ENCODE measurements at regions not wholly inside any gene's neighbourhood (a gene's known extent, or its start where the extent isn't known, plus 50 kb on each side); places are given as distances from the start of the nearest gene placed in this dataset.

DNA sequence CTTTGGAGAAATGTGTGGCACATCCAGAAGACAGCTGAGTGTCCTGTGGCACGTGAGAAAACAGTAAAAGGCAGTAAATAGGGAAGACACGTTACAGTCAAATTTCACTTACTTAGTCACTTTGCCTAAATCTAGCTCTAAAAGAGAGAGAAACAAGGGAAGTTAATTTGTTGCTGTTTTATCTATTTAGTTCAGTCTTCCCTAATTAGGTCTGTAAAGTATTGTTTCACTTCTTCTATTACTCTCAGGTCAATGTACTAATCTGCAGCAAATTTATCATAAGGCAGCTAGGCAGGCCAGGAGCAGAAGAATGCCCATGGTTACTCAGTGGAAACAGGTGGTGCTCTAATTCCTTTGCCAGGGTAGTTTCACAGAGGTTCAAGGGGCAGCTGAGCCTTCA, 124.3 kb upstream of the CNR1 start:
- H3K9me3 Mint-ChIP-seq: peaks cover 10% of the 10 kb centered on the region
- DNase-seq (ENCODE audit: low spot score in 2 of 2) (no peak), ATAC-seq (ENCODE audit: low read depth) (peak; percentile 54)
- H3K4me3 Mint-ChIP-seq: no peak overlapping the region
- peaks cover 2% of the 10 kb centered on the region for H3K4me1 Mint-ChIP-seq
- H3K27me3 Mint-ChIP-seq: peaks cover 3% of the 10 kb centered on the region
- no peak overlapping the region for H3K27ac Mint-ChIP-seq
- peaks cover 6% of the 10 kb centered on the region for H3K36me3 Mint-ChIP-seq

- Mint-ChIP-seq H3K4me1 (peaks cover 2% of the 10 kb centered on the region), H3K4me3 (no peak overlapping the region), H3K9me3 (peaks cover 14% of the 10 kb centered on the region), H3K36me3 (peaks cover 6% of the 10 kb centered on the region), H3K27me3 (peaks cover 2% of the 10 kb centered on the region), H3K27ac (no peak overlapping the region)
- no peak for ATAC-seq (ENCODE audit: low read depth)
- no peak for DNase-seq (ENCODE audit: low spot score in 2 of 2)
These were observed 121.5 kb upstream of the CNR1 start for GRCh38 chr6:88287696-88288095.

- no peak overlapping the region for H3K4me3 Mint-ChIP-seq
These were observed 110.2 kb upstream of the CNR1 start for GRCh38 chr6:88276331-88276730.

DNA sequence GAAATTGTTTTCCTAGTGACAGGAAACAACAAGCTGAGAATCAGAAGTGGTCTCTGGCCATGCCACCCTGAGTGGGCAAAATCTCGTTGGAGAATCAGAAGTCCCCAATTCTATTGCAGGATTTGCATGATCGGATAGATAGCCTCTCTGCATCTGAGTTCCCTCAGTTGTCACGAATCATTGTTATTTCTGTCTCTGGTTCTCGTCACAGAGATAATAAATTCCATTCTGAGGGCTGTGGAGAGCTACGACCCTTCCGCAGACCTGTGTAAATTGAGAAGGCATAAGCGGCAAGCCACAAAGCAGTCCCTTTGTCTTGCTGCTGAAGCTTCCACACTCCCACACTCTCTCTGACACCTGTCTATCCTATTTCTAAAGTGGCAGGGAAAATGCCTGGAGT, 102.4 kb upstream of the CNR1 start:
- Mint-ChIP-seq H3K27me3 (peaks cover 5% of the 10 kb centered on the region), H3K4me3 (no peak overlapping the region), H3K27ac (no peak overlapping the region), H3K36me3 (no peaks in the 10 kb centered on the region), H3K4me1 (no peaks in the 10 kb centered on the region), H3K9me3 (no peaks in the 10 kb centered on the region)
- DNase-seq (ENCODE audit: low spot score in 2 of 2): no peak
- ATAC-seq (ENCODE audit: low read depth): no peak

More at GRCh38 chr6:88276331-88276730, 110.2 kb upstream of the CNR1 start:
- DNase-seq (ENCODE audit: low spot score in 2 of 2) (no peak), ATAC-seq (ENCODE audit: low read depth) (no peak)
- no peaks in the 10 kb centered on the region for H3K36me3 Mint-ChIP-seq
- H3K27ac Mint-ChIP-seq: no peak overlapping the region
- no peaks in the 10 kb centered on the region for H3K4me1 Mint-ChIP-seq
- no peaks in the 10 kb centered on the region for H3K9me3 Mint-ChIP-seq
- H3K27me3 Mint-ChIP-seq: no peaks in the 10 kb centered on the region

- peaks cover 4% of the 10 kb centered on the region for H3K4me1 Mint-ChIP-seq
- H3K9me3 Mint-ChIP-seq: no peaks in the 10 kb centered on the region
- no peak for DNase-seq (ENCODE audit: low spot score in 2 of 2)
- no peak overlapping the region for H3K27ac Mint-ChIP-seq
- H3K4me3 Mint-ChIP-seq: no peak overlapping the region
- peaks cover 5% of the 10 kb centered on the region for H3K27me3 Mint-ChIP-seq
- ATAC-seq (ENCODE audit: low read depth): no peak
- no peaks in the 10 kb centered on the region for H3K36me3 Mint-ChIP-seq
These were observed 100.0 kb upstream of the CNR1 start for GRCh38 chr6:88266126-88266525.

- Mint-ChIP-seq H3K36me3 (no peaks in the 10 kb centered on the region), H3K9me3 (no peaks in the 10 kb centered on the region), H3K4me3 (no peak overlapping the region), H3K4me1 (peaks cover 4% of the 10 kb centered on the region), H3K27me3 (no peaks in the 10 kb centered on the region), H3K27ac (no peak overlapping the region)
- ATAC-seq (ENCODE audit: low read depth): no peak
- no peak for DNase-seq (ENCODE audit: low spot score in 2 of 2)
These were observed 97.4 kb upstream of the CNR1 start for GRCh38 chr6:88263591-88263990.

GRCh38 chr6:88262332-88262731, 96.2 kb upstream of the CNR1 start:
- H3K27ac Mint-ChIP-seq: no peak overlapping the region
- no peaks in the 10 kb centered on the region for H3K36me3 Mint-ChIP-seq
- DNase-seq (ENCODE audit: low spot score in 2 of 2) (no peak), ATAC-seq (ENCODE audit: low read depth) (no peak)
- H3K4me3 Mint-ChIP-seq: no peak overlapping the region
- H3K9me3 Mint-ChIP-seq: peaks cover 2% of the 10 kb centered on the region
- no peaks in the 10 kb centered on the region for H3K27me3 Mint-ChIP-seq
- peaks cover 4% of the 10 kb centered on the region for H3K4me1 Mint-ChIP-seq

GRCh38 chr6:88251301-88251700, 85.2 kb upstream of the CNR1 start:
- DNase-seq (ENCODE audit: low spot score in 2 of 2) (no peak), ATAC-seq (ENCODE audit: low read depth) (no peak)
- H3K36me3 Mint-ChIP-seq: peaks cover 5% of the 10 kb centered on the region
- H3K4me1 Mint-ChIP-seq: no peaks in the 10 kb centered on the region
- H3K27ac Mint-ChIP-seq: no peak overlapping the region
- H3K9me3 Mint-ChIP-seq: peaks cover 6% of the 10 kb centered on the region
- no peak overlapping the region for H3K4me3 Mint-ChIP-seq
- H3K27me3 Mint-ChIP-seq: peaks cover 11% of the 10 kb centered on the region

DNA sequence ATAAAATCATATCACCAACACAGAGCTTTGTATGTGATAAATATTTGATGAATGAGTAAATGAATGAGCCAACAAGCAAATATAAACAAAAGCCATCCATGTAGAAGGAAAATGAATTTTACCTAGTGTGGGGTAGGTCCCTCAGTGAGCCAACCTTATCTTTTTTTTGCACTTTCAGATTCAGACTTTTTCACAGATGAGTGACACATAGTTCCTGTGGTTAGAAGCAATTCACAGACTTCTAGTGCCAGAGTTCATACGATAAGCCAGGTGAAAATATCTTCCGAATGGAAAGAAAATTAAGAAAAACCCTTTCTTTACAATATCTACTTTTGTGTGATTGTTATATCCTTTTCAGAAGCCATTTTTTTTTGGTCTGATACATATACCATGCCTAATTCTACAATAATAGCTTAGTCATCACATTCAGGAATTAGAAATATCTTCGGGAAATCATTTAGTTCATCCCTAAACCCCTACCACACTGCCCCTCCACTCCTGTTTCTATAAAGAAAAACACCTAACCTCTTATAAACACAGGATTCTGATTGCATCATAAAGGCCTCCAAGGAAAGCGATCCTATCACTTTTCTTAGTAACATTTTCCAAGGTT, 82.7 kb upstream of the CNR1 start:
- no peaks in the 10 kb centered on the region for H3K4me1 Mint-ChIP-seq
- H3K36me3 Mint-ChIP-seq: peaks cover 2% of the 10 kb centered on the region
- DNase-seq (ENCODE audit: low spot score in 2 of 2) (no peak), ATAC-seq (ENCODE audit: low read depth) (no peak)
- H3K9me3 Mint-ChIP-seq: no peaks in the 10 kb centered on the region
- no peak overlapping the region for H3K27ac Mint-ChIP-seq
- no peak overlapping the region for H3K4me3 Mint-ChIP-seq
- H3K27me3 Mint-ChIP-seq: peaks cover 8% of the 10 kb centered on the region

GRCh38 chr6:88246654-88247053, 80.5 kb upstream of the CNR1 start:
- H3K27me3 Mint-ChIP-seq: peaks cover 4% of the 10 kb centered on the region
- H3K4me1 Mint-ChIP-seq: no peaks in the 10 kb centered on the region
- H3K36me3 Mint-ChIP-seq: no peaks in the 10 kb centered on the region
- no peak overlapping the region for H3K27ac Mint-ChIP-seq
- no peak for ATAC-seq (ENCODE audit: low read depth)
- no peak overlapping the region for H3K4me3 Mint-ChIP-seq
- no peaks in the 10 kb centered on the region for H3K9me3 Mint-ChIP-seq
- no peak for DNase-seq (ENCODE audit: low spot score in 2 of 2)

GRCh38 chr6:88244721-88245120, 78.6 kb upstream of the CNR1 start:
- DNase-seq (ENCODE audit: low spot score in 2 of 2) (no peak), ATAC-seq (ENCODE audit: low read depth) (no peak)
- Mint-ChIP-seq H3K36me3 (no peaks in the 10 kb centered on the region), H3K4me3 (no peak overlapping the region), H3K27ac (no peak overlapping the region), H3K9me3 (peaks cover 2% of the 10 kb centered on the region), H3K4me1 (no peaks in the 10 kb centered on the region), H3K27me3 (peaks cover 2% of the 10 kb centered on the region)

DNA sequence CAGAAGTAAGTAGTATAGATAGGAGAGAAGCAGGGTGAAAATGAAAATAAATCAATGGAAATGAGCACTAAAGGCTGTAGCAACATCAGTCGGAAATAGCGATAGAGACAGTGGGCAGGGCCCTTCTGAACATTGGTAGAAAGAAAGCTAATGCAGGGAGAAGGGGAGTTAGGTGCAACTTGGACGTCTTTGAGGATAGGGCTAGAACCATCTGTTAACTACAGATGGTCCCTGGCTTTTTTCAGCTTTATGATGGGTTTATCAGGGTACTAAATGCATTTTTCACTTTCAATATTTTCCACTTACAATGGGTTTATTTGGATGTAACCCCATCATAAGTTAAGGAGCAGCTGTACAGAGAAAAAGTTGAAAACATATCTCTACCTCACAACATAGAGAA, 72.8 kb upstream of the CNR1 start:
- Mint-ChIP-seq H3K9me3 (peaks cover 4% of the 10 kb centered on the region), H3K4me3 (no peak overlapping the region), H3K27ac (no peak overlapping the region), H3K27me3 (no peaks in the 10 kb centered on the region), H3K36me3 (no peaks in the 10 kb centered on the region), H3K4me1 (peaks cover 5% of the 10 kb centered on the region)
- no peak for DNase-seq (ENCODE audit: low spot score in 2 of 2)
- no peak for ATAC-seq (ENCODE audit: low read depth)

- H3K9me3 Mint-ChIP-seq: peaks cover 8% of the 10 kb centered on the region
- H3K27me3 Mint-ChIP-seq: no peaks in the 10 kb centered on the region
- ATAC-seq (ENCODE audit: low read depth) (peak; percentile 84), DNase-seq (ENCODE audit: low spot score in 2 of 2) (peak; percentile 44 to 53)
- H3K27ac Mint-ChIP-seq: no peak overlapping the region
- H3K4me1 Mint-ChIP-seq: peaks cover 5% of the 10 kb centered on the region
- no peak overlapping the region for H3K4me3 Mint-ChIP-seq
- no peaks in the 10 kb centered on the region for H3K36me3 Mint-ChIP-seq
These were observed 71.9 kb upstream of the CNR1 start for GRCh38 chr6:88238065-88238464.

DNA sequence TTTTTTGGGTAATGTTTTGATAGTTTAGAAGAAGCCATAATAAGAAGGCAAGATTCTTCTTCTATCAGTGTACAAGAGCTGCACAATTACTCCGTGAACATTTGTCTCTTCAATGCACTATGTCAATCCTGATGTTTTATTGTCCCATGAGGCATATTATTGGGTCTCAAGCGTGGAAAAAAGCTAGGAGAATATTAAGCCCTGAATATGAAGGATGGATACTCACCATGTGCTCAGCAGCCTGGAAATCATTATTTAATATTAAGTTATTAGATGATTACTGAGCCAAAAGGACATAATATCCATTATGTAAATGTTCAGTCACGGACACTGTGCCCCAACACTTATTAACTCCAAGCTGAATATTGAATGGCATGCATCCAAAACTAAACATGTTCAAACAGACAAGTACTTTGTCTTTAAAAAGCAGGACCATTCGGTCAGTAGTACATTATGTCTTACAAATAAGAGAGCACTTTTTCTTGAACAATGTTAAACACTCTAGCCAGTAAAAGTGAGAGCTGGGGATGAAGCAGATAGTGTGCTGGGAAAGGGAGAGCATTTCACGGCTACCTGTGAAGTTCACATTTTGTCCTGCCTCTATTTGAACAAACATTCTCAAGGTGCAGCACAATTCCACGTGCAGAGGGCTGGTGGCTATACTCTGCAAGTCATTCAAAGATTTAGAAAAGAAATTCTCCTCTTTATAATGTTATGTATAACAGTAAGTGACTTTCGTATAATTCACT, 70.6 kb upstream of the CNR1 start:
- no peak for DNase-seq (ENCODE audit: low spot score in 2 of 2)
- Mint-ChIP-seq H3K36me3 (no peaks in the 10 kb centered on the region), H3K27ac (no peak overlapping the region), H3K4me3 (no peak overlapping the region), H3K4me1 (peaks cover 5% of the 10 kb centered on the region), H3K27me3 (no peaks in the 10 kb centered on the region), H3K9me3 (peaks cover 14% of the 10 kb centered on the region)
- ATAC-seq (ENCODE audit: low read depth): no peak

DNA sequence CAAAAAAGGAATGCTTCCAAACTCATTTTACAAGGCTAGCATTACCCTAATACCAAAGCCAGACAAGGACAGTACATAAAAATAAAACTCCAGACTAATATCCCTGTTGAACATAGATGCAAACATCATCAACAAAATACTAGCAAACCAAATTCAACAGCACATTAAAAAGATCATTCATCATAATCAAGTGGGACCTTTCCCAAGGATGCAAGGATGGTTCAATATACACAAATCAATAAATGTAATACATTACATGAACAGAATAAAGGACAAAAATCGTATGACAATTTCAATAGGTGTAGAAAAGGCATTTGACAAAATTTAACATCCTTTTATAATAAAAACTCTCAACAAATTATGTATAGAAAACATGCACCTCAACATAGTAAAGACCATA, 66.6 kb upstream of the CNR1 start:
- H3K27me3 Mint-ChIP-seq: no peaks in the 10 kb centered on the region
- no peak for DNase-seq (ENCODE audit: low spot score in 2 of 2)
- peaks cover 4% of the 10 kb centered on the region for H3K4me1 Mint-ChIP-seq
- peaks cover 29% of the 10 kb centered on the region for H3K9me3 Mint-ChIP-seq
- H3K36me3 Mint-ChIP-seq: peaks cover 5% of the 10 kb centered on the region
- no peak overlapping the region for H3K4me3 Mint-ChIP-seq
- ATAC-seq (ENCODE audit: low read depth): no peak
- no peak overlapping the region for H3K27ac Mint-ChIP-seq
